Stimulated activated CD8-positive, alpha-beta memory T cell treated with anti-CD3 and anti-CD28 coated beads, Interleukin-7, amount 100 ng/mL, for 1 hour (primary cell): ENCODE measurements at regions not wholly inside any gene's neighbourhood (a gene's known extent, or its start where the extent isn't known, plus 50 kb on each side); places are given as distances from the start of the nearest gene placed in this dataset.

Source experiments
- DNase-seq, 2 donors: peaks; one replicate each; pipeline ENCODE4 v3.0.0-alpha.2; 2020; ENCODE audit warnings: low read depth in 2 of 2

- DNase-seq, result no peak
These were observed 352.0 kb downstream of the SOX2 start for GRCh38 chr3:182063742-182064141.

GRCh38 chr3:182067423-182067822, 355.7 kb downstream of the SOX2 start:
- DNase-seq, result no peak

- no peak for DNase-seq
These were observed 366.6 kb downstream of the SOX2 start for GRCh38 chr3:182078316-182078715.

GRCh38 chr3:182078929-182079328, 367.2 kb downstream of the SOX2 start:
- DNase-seq, result no peak

- DNase-seq, result no peak
These were observed 369.4 kb downstream of the SOX2 start for GRCh38 chr3:182081096-182081495.

- no peak for DNase-seq
These were observed 371.4 kb downstream of the SOX2 start for GRCh38 chr3:182083112-182083511.

- DNase-seq, result no peak
These were observed 381.0 kb downstream of the SOX2 start for GRCh38 chr3:182092662-182093262.

- DNase-seq, result no peak
These were observed 382.6 kb downstream of the SOX2 start for GRCh38 chr3:182094321-182094720.

- DNase-seq, result no peak
These were observed 393.2 kb downstream of the SOX2 start for GRCh38 chr3:182104881-182105280.

- DNase-seq, result no peak
These were observed 394.1 kb downstream of the SOX2 start for GRCh38 chr3:182105875-182106274.

- no peak for DNase-seq
These were observed 396.6 kb downstream of the SOX2 start for GRCh38 chr3:182108371-182108770.

- no peak for DNase-seq
These were observed 400.2 kb downstream of the SOX2 start for GRCh38 chr3:182111967-182112366.

- no peak for DNase-seq
These were observed 403.7 kb downstream of the SOX2 start for GRCh38 chr3:182115328-182116015.

- no peak for DNase-seq
These were observed 404.7 kb downstream of the SOX2 start for GRCh38 chr3:182116386-182116785.

- no peak for DNase-seq
These were observed 405.4 kb downstream of the SOX2 start for GRCh38 chr3:182117131-182117530.

- DNase-seq, result no peak
These were observed 405.9 kb downstream of the SOX2 start for GRCh38 chr3:182117583-182117982.

GRCh38 chr3:182118066-182118465, 406.3 kb downstream of the SOX2 start:
- no peak for DNase-seq

- DNase-seq, result no peak
These were observed 409.7 kb downstream of the SOX2 start for GRCh38 chr3:182121401-182121800.

GRCh38 chr3:182122779-182123178, 411.1 kb downstream of the SOX2 start:
- DNase-seq, result no peak

- no peak for DNase-seq
These were observed 412.5 kb downstream of the SOX2 start for GRCh38 chr3:182124187-182124586.

GRCh38 chr3:182124716-182125115, 413.0 kb downstream of the SOX2 start:
- DNase-seq, result no peak

- DNase-seq, result no peak
These were observed 418.0 kb downstream of the SOX2 start for GRCh38 chr3:182129740-182130139.

- DNase-seq, result no peak
These were observed 422.0 kb downstream of the SOX2 start for GRCh38 chr3:182133752-182134151.

GRCh38 chr3:182135056-182135455, 423.3 kb downstream of the SOX2 start:
- DNase-seq, result no peak
